ENCODE measurements at regions not wholly inside any gene's neighbourhood (a gene's known extent, or its start where the extent isn't known, plus 50 kb on each side); places are given as distances from the start of the nearest gene placed in this dataset.

- no peak overlapping the region for H3K4me3 ChIP-seq (ENCODE audit: low read depth in 1 of 5, low read length in 5 of 5)
- H3K9ac ChIP-seq (ENCODE audit: low read length in 5 of 5) = no peak overlapping the region
- H3K36me3 ChIP-seq (ENCODE audit: control insufficient read depth in 5 of 5, insufficient read depth in 5 of 5, low read length in 5 of 5) = no peaks in the 10 kb centered on the region
- H3K4me1 ChIP-seq (ENCODE audit: control insufficient read depth in 5 of 5, insufficient read depth in 5 of 5, low read length in 5 of 5) = peaks cover 0 to 3% (median 0%) of the 10 kb centered on the region in 5 donors
- no peaks in the 10 kb centered on the region for H3K27me3 ChIP-seq (ENCODE audit: control insufficient read depth in 5 of 5, insufficient read depth in 4 of 5, low read length in 5 of 5)
- no peaks in the 10 kb centered on the region for H3K9me3 ChIP-seq (ENCODE audit: control insufficient read depth in 5 of 5, low read length in 5 of 5)
- H3K27ac ChIP-seq (ENCODE audit: low read depth, low read length) = no peak overlapping the region
Observed at GRCh38 chr14:34354556-34354955, 107.5 kb downstream of the SPTSSA start.

DNA sequence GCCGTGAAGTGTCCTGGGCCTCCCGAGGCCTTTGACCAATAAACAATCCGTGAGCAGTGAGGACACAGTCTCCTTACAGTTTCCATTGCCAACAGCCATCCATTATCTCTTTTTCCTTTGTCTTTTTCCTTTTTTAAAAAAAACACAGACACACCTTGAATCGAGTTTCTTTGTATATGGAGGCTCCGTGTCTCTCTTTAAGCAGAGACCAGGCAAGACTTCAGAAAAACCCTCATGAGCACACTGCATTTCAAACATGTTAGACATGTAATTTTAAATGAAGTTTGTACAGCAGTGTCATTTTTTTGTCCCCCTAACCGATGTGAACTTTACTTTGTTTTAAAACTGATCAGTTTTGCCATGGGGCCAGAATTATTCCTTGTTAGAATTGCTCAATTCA is 111.1 kb downstream of the SPTSSA start:
- no peaks in the 10 kb centered on the region for H3K27me3 ChIP-seq (ENCODE audit: control insufficient read depth in 5 of 5, insufficient read depth in 4 of 5, low read length in 5 of 5)
- no peak overlapping the region for H3K4me3 ChIP-seq (ENCODE audit: low read depth in 1 of 5, low read length in 5 of 5)
- H3K9me3 ChIP-seq (ENCODE audit: control insufficient read depth in 5 of 5, low read length in 5 of 5) = peaks cover 0 to 3% (median 0%) of the 10 kb centered on the region in 5 donors
- H3K27ac ChIP-seq (ENCODE audit: low read depth, low read length) = no peak overlapping the region
- peaks cover 0 to 3% (median 0%) of the 10 kb centered on the region in 5 donors for H3K4me1 ChIP-seq (ENCODE audit: control insufficient read depth in 5 of 5, insufficient read depth in 5 of 5, low read length in 5 of 5)
- H3K9ac ChIP-seq (ENCODE audit: low read length in 5 of 5) = no peak overlapping the region
- H3K36me3 ChIP-seq (ENCODE audit: control insufficient read depth in 5 of 5, insufficient read depth in 5 of 5, low read length in 5 of 5) = no peaks in the 10 kb centered on the region

GRCh38 chr14:34348592-34348991 is 113.4 kb downstream of the SPTSSA start:
- no peak overlapping the region for H3K4me3 ChIP-seq (ENCODE audit: low read depth in 1 of 5, low read length in 5 of 5)
- H3K27me3 ChIP-seq (ENCODE audit: control insufficient read depth in 5 of 5, insufficient read depth in 4 of 5, low read length in 5 of 5) = no peaks in the 10 kb centered on the region
- H3K9ac ChIP-seq (ENCODE audit: low read length in 5 of 5) = no peak overlapping the region
- no peaks in the 10 kb centered on the region for H3K36me3 ChIP-seq (ENCODE audit: control insufficient read depth in 5 of 5, insufficient read depth in 5 of 5, low read length in 5 of 5)
- no peaks in the 10 kb centered on the region for H3K4me1 ChIP-seq (ENCODE audit: control insufficient read depth in 5 of 5, insufficient read depth in 5 of 5, low read length in 5 of 5)
- H3K27ac ChIP-seq (ENCODE audit: low read depth, low read length) = no peak overlapping the region
- peaks cover 0 to 3% (median 0%) of the 10 kb centered on the region in 5 donors for H3K9me3 ChIP-seq (ENCODE audit: control insufficient read depth in 5 of 5, low read length in 5 of 5)

- Histone ChIP-seq H3K9ac (ENCODE audit: low read length in 5 of 5) (no peak overlapping the region), H3K36me3 (ENCODE audit: control insufficient read depth in 5 of 5, insufficient read depth in 5 of 5, low read length in 5 of 5) (no peaks in the 10 kb centered on the region), H3K9me3 (ENCODE audit: control insufficient read depth in 5 of 5, low read length in 5 of 5) (peaks cover 0 to 3% (median 0%) of the 10 kb centered on the region in 5 donors), H3K27ac (ENCODE audit: low read depth, low read length) (no peak overlapping the region), H3K27me3 (ENCODE audit: control insufficient read depth in 5 of 5, insufficient read depth in 4 of 5, low read length in 5 of 5) (no peaks in the 10 kb centered on the region), H3K4me3 (ENCODE audit: low read depth in 1 of 5, low read length in 5 of 5) (no peak overlapping the region), H3K4me1 (ENCODE audit: control insufficient read depth in 5 of 5, insufficient read depth in 5 of 5, low read length in 5 of 5) (no peaks in the 10 kb centered on the region)
Observed at GRCh38 chr14:34347683-34348082, 114.4 kb downstream of the SPTSSA start.

- H3K9me3 ChIP-seq (ENCODE audit: control insufficient read depth in 5 of 5, low read length in 5 of 5) = peaks cover 0 to 3% (median 0%) of the 10 kb centered on the region in 5 donors
- no peaks in the 10 kb centered on the region for H3K4me1 ChIP-seq (ENCODE audit: control insufficient read depth in 5 of 5, insufficient read depth in 5 of 5, low read length in 5 of 5)
- H3K4me3 ChIP-seq (ENCODE audit: low read depth in 1 of 5, low read length in 5 of 5) = no peak overlapping the region
- no peak overlapping the region for H3K27ac ChIP-seq (ENCODE audit: low read depth, low read length)
- no peaks in the 10 kb centered on the region for H3K27me3 ChIP-seq (ENCODE audit: control insufficient read depth in 5 of 5, insufficient read depth in 4 of 5, low read length in 5 of 5)
- no peak overlapping the region for H3K9ac ChIP-seq (ENCODE audit: low read length in 5 of 5)
- H3K36me3 ChIP-seq (ENCODE audit: control insufficient read depth in 5 of 5, insufficient read depth in 5 of 5, low read length in 5 of 5) = no peaks in the 10 kb centered on the region
Observed at GRCh38 chr14:34345718-34346465, 116.1 kb downstream of the SPTSSA start.

GRCh38 chr14:34344318-34344717 is 117.7 kb downstream of the SPTSSA start:
- Histone ChIP-seq H3K36me3 (ENCODE audit: control insufficient read depth in 5 of 5, insufficient read depth in 5 of 5, low read length in 5 of 5) (no peaks in the 10 kb centered on the region), H3K27ac (ENCODE audit: low read depth, low read length) (no peak overlapping the region), H3K4me3 (ENCODE audit: low read depth in 1 of 5, low read length in 5 of 5) (no peak overlapping the region), H3K9ac (ENCODE audit: low read length in 5 of 5) (no peak overlapping the region), H3K27me3 (ENCODE audit: control insufficient read depth in 5 of 5, insufficient read depth in 4 of 5, low read length in 5 of 5) (no peaks in the 10 kb centered on the region), H3K9me3 (ENCODE audit: control insufficient read depth in 5 of 5, low read length in 5 of 5) (peaks cover 0 to 3% (median 0%) of the 10 kb centered on the region in 5 donors), H3K4me1 (ENCODE audit: control insufficient read depth in 5 of 5, insufficient read depth in 5 of 5, low read length in 5 of 5) (no peaks in the 10 kb centered on the region)

- no peaks in the 10 kb centered on the region for H3K4me1 ChIP-seq (ENCODE audit: control insufficient read depth in 5 of 5, insufficient read depth in 5 of 5, low read length in 5 of 5)
- H3K9me3 ChIP-seq (ENCODE audit: control insufficient read depth in 5 of 5, low read length in 5 of 5) = no peaks in the 10 kb centered on the region
- no peak overlapping the region for H3K27ac ChIP-seq (ENCODE audit: low read depth, low read length)
- H3K27me3 ChIP-seq (ENCODE audit: control insufficient read depth in 5 of 5, insufficient read depth in 4 of 5, low read length in 5 of 5) = no peaks in the 10 kb centered on the region
- no peak overlapping the region for H3K9ac ChIP-seq (ENCODE audit: low read length in 5 of 5)
- H3K4me3 ChIP-seq (ENCODE audit: low read depth in 1 of 5, low read length in 5 of 5) = no peak overlapping the region
- H3K36me3 ChIP-seq (ENCODE audit: control insufficient read depth in 5 of 5, insufficient read depth in 5 of 5, low read length in 5 of 5) = no peaks in the 10 kb centered on the region
Observed at GRCh38 chr14:34340025-34340625, 121.9 kb downstream of the SPTSSA start.

- Histone ChIP-seq H3K4me1 (ENCODE audit: control insufficient read depth in 5 of 5, insufficient read depth in 5 of 5, low read length in 5 of 5) (peaks cover 0 to 4% (median 0%) of the 10 kb centered on the region in 5 donors), H3K4me3 (ENCODE audit: low read depth in 1 of 5, low read length in 5 of 5) (no peak overlapping the region), H3K36me3 (ENCODE audit: control insufficient read depth in 5 of 5, insufficient read depth in 5 of 5, low read length in 5 of 5) (no peaks in the 10 kb centered on the region), H3K27me3 (ENCODE audit: control insufficient read depth in 5 of 5, insufficient read depth in 4 of 5, low read length in 5 of 5) (no peaks in the 10 kb centered on the region), H3K9me3 (ENCODE audit: control insufficient read depth in 5 of 5, low read length in 5 of 5) (no peaks in the 10 kb centered on the region), H3K9ac (ENCODE audit: low read length in 5 of 5) (no peak overlapping the region), H3K27ac (ENCODE audit: low read depth, low read length) (no peak overlapping the region)
Observed at GRCh38 chr14:34338056-34338455, 124.0 kb downstream of the SPTSSA start.

DNA sequence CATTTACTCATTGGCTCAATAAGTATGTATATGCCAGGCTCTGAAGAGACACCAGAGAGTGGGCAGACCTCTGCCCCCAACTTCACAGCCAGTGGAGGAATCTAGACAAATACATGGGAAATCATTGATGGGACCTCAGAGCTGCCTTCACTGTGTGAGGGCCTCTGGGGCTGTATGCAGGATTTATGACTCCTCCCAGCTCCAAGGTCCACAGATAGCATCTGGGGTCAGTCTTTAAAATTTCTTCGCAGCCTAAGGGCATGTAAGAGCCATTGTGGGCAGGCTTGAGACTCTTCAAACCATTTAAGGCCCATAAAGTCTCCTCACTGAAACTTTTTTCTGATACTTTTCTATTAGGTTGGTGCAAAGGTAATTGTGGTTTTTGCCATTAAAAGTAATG is 125.5 kb downstream of the SPTSSA start:
- H3K36me3 ChIP-seq (ENCODE audit: control insufficient read depth in 5 of 5, insufficient read depth in 5 of 5, low read length in 5 of 5) = no peaks in the 10 kb centered on the region

GRCh38 chr14:34335968-34336367 is 126.1 kb downstream of the SPTSSA start:
- Histone ChIP-seq H3K4me1 (ENCODE audit: control insufficient read depth in 5 of 5, insufficient read depth in 5 of 5, low read length in 5 of 5) (peaks cover 0 to 9% (median 6%) of the 10 kb centered on the region in 5 donors), H3K9me3 (ENCODE audit: control insufficient read depth in 5 of 5, low read length in 5 of 5) (no peaks in the 10 kb centered on the region), H3K36me3 (ENCODE audit: control insufficient read depth in 5 of 5, insufficient read depth in 5 of 5, low read length in 5 of 5) (no peaks in the 10 kb centered on the region), H3K9ac (ENCODE audit: low read length in 5 of 5) (no peak overlapping the region), H3K27ac (ENCODE audit: low read depth, low read length) (no peak overlapping the region), H3K27me3 (ENCODE audit: control insufficient read depth in 5 of 5, insufficient read depth in 4 of 5, low read length in 5 of 5) (no peaks in the 10 kb centered on the region), H3K4me3 (ENCODE audit: low read depth in 1 of 5, low read length in 5 of 5) (no peak overlapping the region)

More for the DNA sequence above, 125.5 kb downstream of the SPTSSA start:
- no peaks in the 10 kb centered on the region for H3K27me3 ChIP-seq (ENCODE audit: control insufficient read depth in 5 of 5, insufficient read depth in 4 of 5, low read length in 5 of 5)
- no peak overlapping the region for H3K27ac ChIP-seq (ENCODE audit: low read depth, low read length)
- no peak overlapping the region for H3K9ac ChIP-seq (ENCODE audit: low read length in 5 of 5)
- no peak overlapping the region for H3K4me3 ChIP-seq (ENCODE audit: low read depth in 1 of 5, low read length in 5 of 5)
- no peaks in the 10 kb centered on the region for H3K9me3 ChIP-seq (ENCODE audit: control insufficient read depth in 5 of 5, low read length in 5 of 5)
- H3K4me1 ChIP-seq (ENCODE audit: control insufficient read depth in 5 of 5, insufficient read depth in 5 of 5, low read length in 5 of 5) = peaks cover 0 to 9% (median 6%) of the 10 kb centered on the region in 5 donors

All from subcutaneous abdominal adipose tissue (tissue), 5 donors.